ENCODE measurements at regions not wholly inside any gene's neighbourhood (a gene's known extent, or its start where the extent isn't known, plus 50 kb on each side); places are given as distances from the start of the nearest gene placed in this dataset.
"Not testable (repeated sequence)": the region's sequence is repeated elsewhere in the genome, so short reads cannot be mapped to it uniquely, and the experiment has no call there.

GRCh38 chr12:73585136-73585535 is 952.5 kb upstream of the ATXN7L3B start:
- no peak for DNase-seq

- no peak for DNase-seq
Measured at GRCh38 chr12:73589220-73589619, 948.4 kb upstream of the ATXN7L3B start.

GRCh38 chr12:73598626-73599025 is 939.0 kb upstream of the ATXN7L3B start:
- DNase-seq: no peak

GRCh38 chr12:73599268-73599667 is 938.4 kb upstream of the ATXN7L3B start:
- DNase-seq: no peak

- not testable (repeated sequence) for DNase-seq
Measured at GRCh38 chr12:73605925-73606324, 931.7 kb upstream of the ATXN7L3B start.

- DNase-seq: no peak
Measured at GRCh38 chr12:73612551-73612950, 925.1 kb upstream of the ATXN7L3B start.

GRCh38 chr12:73623421-73623820 is 914.2 kb upstream of the ATXN7L3B start:
- DNase-seq: no peak

- no peak for DNase-seq
Measured at GRCh38 chr12:73625226-73625625, 912.4 kb upstream of the ATXN7L3B start.

- no peak for DNase-seq
Measured at GRCh38 chr12:73629171-73629570, 908.5 kb upstream of the ATXN7L3B start.

- no peak for DNase-seq
Measured at GRCh38 chr12:73629893-73630831, 907.5 kb upstream of the ATXN7L3B start.

GRCh38 chr12:73632191-73632590 is 905.4 kb upstream of the ATXN7L3B start:
- no peak for DNase-seq

GRCh38 chr12:73632661-73633060 is 905.0 kb upstream of the ATXN7L3B start:
- DNase-seq: no peak

GRCh38 chr12:73639397-73639796 is 898.2 kb upstream of the ATXN7L3B start:
- DNase-seq: not testable (repeated sequence)

GRCh38 chr12:73656375-73656774 is 881.3 kb upstream of the ATXN7L3B start:
- no peak for DNase-seq

GRCh38 chr12:73659802-73660201 is 877.8 kb upstream of the ATXN7L3B start:
- DNase-seq: no peak

GRCh38 chr12:73665193-73665592 is 872.4 kb upstream of the ATXN7L3B start:
- no peak for DNase-seq

- DNase-seq: not testable (repeated sequence)
Measured at GRCh38 chr12:73671550-73671949, 866.1 kb upstream of the ATXN7L3B start.

- DNase-seq: no peak
Measured at GRCh38 chr12:73677520-73678291, 859.9 kb upstream of the ATXN7L3B start.

GRCh38 chr12:73678335-73678734 is 859.3 kb upstream of the ATXN7L3B start:
- DNase-seq: no peak

- no peak for DNase-seq
Measured at GRCh38 chr12:73699318-73699717, 838.3 kb upstream of the ATXN7L3B start.

- DNase-seq: no peak
Measured at GRCh38 chr12:73714655-73715054, 823.0 kb upstream of the ATXN7L3B start.

GRCh38 chr12:73716143-73716542 is 821.5 kb upstream of the ATXN7L3B start:
- DNase-seq: not testable (repeated sequence)

GRCh38 chr12:73719223-73719622 is 818.4 kb upstream of the ATXN7L3B start:
- DNase-seq: no peak

GRCh38 chr12:73726881-73727280 is 810.8 kb upstream of the ATXN7L3B start:
- DNase-seq: no peak

Data from NK-92 treated with Interleukin-12 subunit alpha and Interleukin-12 subunit beta, amount 100 ng/mL, for 24 hours (cell line).